ENCODE measurements at regions not wholly inside any gene's neighbourhood (a gene's known extent, or its start where the extent isn't known, plus 50 kb on each side); places are given as distances from the start of the nearest gene placed in this dataset.

DNA sequence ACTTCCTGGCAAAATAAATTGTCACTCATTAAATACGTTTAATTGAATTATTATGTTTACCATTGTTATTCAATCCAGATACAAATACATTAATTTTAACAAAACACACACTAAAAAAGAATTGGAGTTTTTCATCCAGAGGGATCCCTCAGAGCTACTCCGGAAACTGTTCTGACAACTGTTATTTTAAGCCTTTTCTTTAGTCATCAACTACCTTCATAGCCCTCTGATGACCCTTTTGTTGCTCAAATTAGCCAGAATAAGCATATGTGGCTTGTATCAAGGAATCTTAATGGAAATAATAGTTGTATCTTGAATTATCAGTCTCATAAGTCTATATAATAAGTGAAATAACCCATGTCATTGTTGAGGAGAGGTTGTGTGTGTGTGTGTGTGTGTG, 405.4 kb upstream of the FAT3 start:
- Histone ChIP-seq H3K27me3 (ENCODE audit: control insufficient read depth, insufficient read depth, low read length) (no peaks in the 10 kb centered on the region), H3K27ac (ENCODE audit: low read depth, low read length) (no peak overlapping the region), H3K4me3 (ENCODE audit: low read depth, low read length) (no peak overlapping the region), H3K36me3 (ENCODE audit: control insufficient read depth, insufficient read depth, low read length) (no peaks in the 10 kb centered on the region), H3K9me3 (ENCODE audit: control insufficient read depth, insufficient read depth, low read depth, low read length) (no peaks in the 10 kb centered on the region), H3K4me1 (ENCODE audit: control insufficient read depth, insufficient read depth, low read length) (peaks cover 15% of the 10 kb centered on the region), H3K9ac (ENCODE audit: low read length) (no peak overlapping the region)

GRCh38 chr11:91817996-91818395, 406.6 kb upstream of the FAT3 start:
- Histone ChIP-seq H3K9ac (ENCODE audit: low read length) (no peak overlapping the region), H3K4me1 (ENCODE audit: control insufficient read depth, insufficient read depth, low read length) (peaks cover 15% of the 10 kb centered on the region), H3K27me3 (ENCODE audit: control insufficient read depth, insufficient read depth, low read length) (no peaks in the 10 kb centered on the region), H3K36me3 (ENCODE audit: control insufficient read depth, insufficient read depth, low read length) (no peaks in the 10 kb centered on the region), H3K4me3 (ENCODE audit: low read depth, low read length) (no peak overlapping the region), H3K27ac (ENCODE audit: low read depth, low read length) (no peak overlapping the region), H3K9me3 (ENCODE audit: control insufficient read depth, insufficient read depth, low read depth, low read length) (no peaks in the 10 kb centered on the region)

GRCh38 chr11:91813263-91813662, 411.4 kb upstream of the FAT3 start:
- Histone ChIP-seq H3K9ac (ENCODE audit: low read length) (no peak overlapping the region), H3K36me3 (ENCODE audit: control insufficient read depth, insufficient read depth, low read length) (no peaks in the 10 kb centered on the region), H3K4me3 (ENCODE audit: low read depth, low read length) (no peak overlapping the region), H3K27me3 (ENCODE audit: control insufficient read depth, insufficient read depth, low read length) (no peaks in the 10 kb centered on the region), H3K9me3 (ENCODE audit: control insufficient read depth, insufficient read depth, low read depth, low read length) (no peaks in the 10 kb centered on the region), H3K4me1 (ENCODE audit: control insufficient read depth, insufficient read depth, low read length) (no peaks in the 10 kb centered on the region), H3K27ac (ENCODE audit: low read depth, low read length) (no peak overlapping the region)

DNA sequence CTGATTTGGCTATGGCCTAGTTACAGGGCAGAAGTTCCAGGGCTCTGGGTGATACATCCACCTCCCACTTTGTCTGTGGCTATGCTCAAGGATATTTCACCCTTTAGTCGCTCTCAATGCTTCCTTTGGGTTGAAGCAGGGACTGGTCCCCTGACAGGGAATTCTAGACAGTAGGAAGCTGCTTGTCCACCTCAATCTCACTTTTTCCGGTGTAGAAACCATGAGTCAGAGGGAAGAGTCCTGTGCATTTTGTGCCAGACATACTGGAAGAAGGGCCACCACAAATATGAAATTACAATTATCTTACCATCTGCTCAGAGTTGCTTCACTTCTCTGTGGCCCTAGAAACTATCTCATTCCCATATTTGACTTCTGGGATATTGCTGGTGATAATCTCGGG, 413.7 kb upstream of the FAT3 start:
- no peaks in the 10 kb centered on the region for H3K36me3 ChIP-seq (ENCODE audit: control insufficient read depth, insufficient read depth, low read length)
- H3K4me1 ChIP-seq (ENCODE audit: control insufficient read depth, insufficient read depth, low read length) = no peaks in the 10 kb centered on the region
- no peaks in the 10 kb centered on the region for H3K9me3 ChIP-seq (ENCODE audit: control insufficient read depth, insufficient read depth, low read depth, low read length)
- H3K27me3 ChIP-seq (ENCODE audit: control insufficient read depth, insufficient read depth, low read length) = no peaks in the 10 kb centered on the region
- H3K27ac ChIP-seq (ENCODE audit: low read depth, low read length) = no peak overlapping the region
- no peak overlapping the region for H3K9ac ChIP-seq (ENCODE audit: low read length)
- H3K4me3 ChIP-seq (ENCODE audit: low read depth, low read length) = no peak overlapping the region

- no peak overlapping the region for H3K4me3 ChIP-seq (ENCODE audit: low read depth, low read length)
- no peaks in the 10 kb centered on the region for H3K36me3 ChIP-seq (ENCODE audit: control insufficient read depth, insufficient read depth, low read length)
- H3K9me3 ChIP-seq (ENCODE audit: control insufficient read depth, insufficient read depth, low read depth, low read length) = no peaks in the 10 kb centered on the region
- H3K27ac ChIP-seq (ENCODE audit: low read depth, low read length) = no peak overlapping the region
- peaks cover 14% of the 10 kb centered on the region for H3K4me1 ChIP-seq (ENCODE audit: control insufficient read depth, insufficient read depth, low read length)
- no peak overlapping the region for H3K9ac ChIP-seq (ENCODE audit: low read length)
- no peaks in the 10 kb centered on the region for H3K27me3 ChIP-seq (ENCODE audit: control insufficient read depth, insufficient read depth, low read length)
Measured at GRCh38 chr11:91805293-91805692, 419.3 kb upstream of the FAT3 start.

GRCh38 chr11:91804042-91804441, 420.6 kb upstream of the FAT3 start:
- Histone ChIP-seq H3K4me3 (ENCODE audit: low read depth, low read length) (no peak overlapping the region), H3K9ac (ENCODE audit: low read length) (no peak overlapping the region), H3K4me1 (ENCODE audit: control insufficient read depth, insufficient read depth, low read length) (peaks cover 14% of the 10 kb centered on the region), H3K9me3 (ENCODE audit: control insufficient read depth, insufficient read depth, low read depth, low read length) (no peaks in the 10 kb centered on the region), H3K27ac (ENCODE audit: low read depth, low read length) (no peak overlapping the region), H3K36me3 (ENCODE audit: control insufficient read depth, insufficient read depth, low read length) (no peaks in the 10 kb centered on the region), H3K27me3 (ENCODE audit: control insufficient read depth, insufficient read depth, low read length) (no peaks in the 10 kb centered on the region)

DNA sequence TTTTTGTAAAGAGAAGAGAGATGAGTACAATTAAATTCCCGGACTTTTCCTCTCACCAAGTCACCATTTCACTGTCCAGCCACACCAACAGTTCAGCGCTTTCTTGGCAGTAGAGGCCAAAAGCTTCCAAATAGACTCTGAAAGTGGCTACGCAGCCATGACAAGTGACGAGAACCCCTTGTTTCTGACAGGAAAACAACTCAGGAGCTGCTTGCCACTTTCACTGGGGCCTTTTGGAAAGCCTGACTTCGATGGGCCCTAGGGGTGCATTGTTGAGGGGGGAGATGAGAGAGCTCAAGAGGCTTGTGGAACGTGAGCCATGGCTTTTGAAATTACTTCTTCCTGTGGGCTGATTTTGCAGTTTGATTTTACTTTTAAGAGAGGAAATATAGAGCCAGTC, 422.1 kb upstream of the FAT3 start:
- no peak overlapping the region for H3K9ac ChIP-seq (ENCODE audit: low read length)
- H3K27me3 ChIP-seq (ENCODE audit: control insufficient read depth, insufficient read depth, low read length) = no peaks in the 10 kb centered on the region
- no peaks in the 10 kb centered on the region for H3K36me3 ChIP-seq (ENCODE audit: control insufficient read depth, insufficient read depth, low read length)
- H3K27ac ChIP-seq (ENCODE audit: low read depth, low read length) = no peak overlapping the region
- H3K4me1 ChIP-seq (ENCODE audit: control insufficient read depth, insufficient read depth, low read length) = peaks cover 14% of the 10 kb centered on the region
- H3K4me3 ChIP-seq (ENCODE audit: low read depth, low read length) = no peak overlapping the region
- H3K9me3 ChIP-seq (ENCODE audit: control insufficient read depth, insufficient read depth, low read depth, low read length) = no peaks in the 10 kb centered on the region

- Histone ChIP-seq H3K4me3 (ENCODE audit: low read depth, low read length) (no peak overlapping the region), H3K9me3 (ENCODE audit: control insufficient read depth, insufficient read depth, low read depth, low read length) (no peaks in the 10 kb centered on the region), H3K9ac (ENCODE audit: low read length) (no peak overlapping the region), H3K27me3 (ENCODE audit: control insufficient read depth, insufficient read depth, low read length) (no peaks in the 10 kb centered on the region), H3K36me3 (ENCODE audit: control insufficient read depth, insufficient read depth, low read length) (no peaks in the 10 kb centered on the region), H3K27ac (ENCODE audit: low read depth, low read length) (no peak overlapping the region), H3K4me1 (ENCODE audit: control insufficient read depth, insufficient read depth, low read length) (peaks cover 14% of the 10 kb centered on the region)
Measured at GRCh38 chr11:91800208-91800914, 424.3 kb upstream of the FAT3 start.

DNA sequence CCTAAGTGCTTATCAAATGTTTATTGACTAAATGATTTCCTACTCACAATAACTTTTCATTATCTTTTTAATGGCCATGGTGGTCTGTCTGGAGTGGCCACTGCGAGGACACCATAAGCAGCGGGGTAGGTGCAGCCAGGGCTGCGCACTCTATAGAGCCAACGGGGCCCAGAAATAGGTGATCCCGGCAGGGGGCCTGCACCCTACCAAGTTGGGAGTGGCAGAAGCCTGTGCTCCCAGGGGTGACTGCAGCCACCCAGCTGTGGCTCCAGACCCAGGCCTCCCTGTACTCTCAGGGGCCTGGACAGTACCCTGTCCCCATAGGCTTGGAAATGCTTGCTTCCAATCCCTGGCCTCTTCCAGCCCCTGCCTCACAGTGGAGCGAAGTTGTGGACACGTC, 426.4 kb upstream of the FAT3 start:
- no peaks in the 10 kb centered on the region for H3K27me3 ChIP-seq (ENCODE audit: control insufficient read depth, insufficient read depth, low read length)
- H3K4me3 ChIP-seq (ENCODE audit: low read depth, low read length) = no peak overlapping the region
- H3K4me1 ChIP-seq (ENCODE audit: control insufficient read depth, insufficient read depth, low read length) = peaks cover 4% of the 10 kb centered on the region
- no peaks in the 10 kb centered on the region for H3K36me3 ChIP-seq (ENCODE audit: control insufficient read depth, insufficient read depth, low read length)
- no peak overlapping the region for H3K9ac ChIP-seq (ENCODE audit: low read length)
- H3K27ac ChIP-seq (ENCODE audit: low read depth, low read length) = no peak overlapping the region
- H3K9me3 ChIP-seq (ENCODE audit: control insufficient read depth, insufficient read depth, low read depth, low read length) = no peaks in the 10 kb centered on the region

- no peaks in the 10 kb centered on the region for H3K36me3 ChIP-seq (ENCODE audit: control insufficient read depth, insufficient read depth, low read length)
- no peak overlapping the region for H3K27ac ChIP-seq (ENCODE audit: low read depth, low read length)
- peaks cover 2% of the 10 kb centered on the region; the same call in 1 of the 2 replicates for H3K4me1 ChIP-seq (ENCODE audit: control insufficient read depth, insufficient read depth, low read length)
- H3K4me3 ChIP-seq (ENCODE audit: low read depth, low read length) = no peak overlapping the region
- H3K9me3 ChIP-seq (ENCODE audit: control insufficient read depth, insufficient read depth, low read depth, low read length) = no peaks in the 10 kb centered on the region
- H3K9ac ChIP-seq (ENCODE audit: low read length) = no peak overlapping the region
- H3K27me3 ChIP-seq (ENCODE audit: control insufficient read depth, insufficient read depth, low read length) = no peaks in the 10 kb centered on the region
Measured at GRCh38 chr11:91796999-91797398, 427.6 kb upstream of the FAT3 start.

DNA sequence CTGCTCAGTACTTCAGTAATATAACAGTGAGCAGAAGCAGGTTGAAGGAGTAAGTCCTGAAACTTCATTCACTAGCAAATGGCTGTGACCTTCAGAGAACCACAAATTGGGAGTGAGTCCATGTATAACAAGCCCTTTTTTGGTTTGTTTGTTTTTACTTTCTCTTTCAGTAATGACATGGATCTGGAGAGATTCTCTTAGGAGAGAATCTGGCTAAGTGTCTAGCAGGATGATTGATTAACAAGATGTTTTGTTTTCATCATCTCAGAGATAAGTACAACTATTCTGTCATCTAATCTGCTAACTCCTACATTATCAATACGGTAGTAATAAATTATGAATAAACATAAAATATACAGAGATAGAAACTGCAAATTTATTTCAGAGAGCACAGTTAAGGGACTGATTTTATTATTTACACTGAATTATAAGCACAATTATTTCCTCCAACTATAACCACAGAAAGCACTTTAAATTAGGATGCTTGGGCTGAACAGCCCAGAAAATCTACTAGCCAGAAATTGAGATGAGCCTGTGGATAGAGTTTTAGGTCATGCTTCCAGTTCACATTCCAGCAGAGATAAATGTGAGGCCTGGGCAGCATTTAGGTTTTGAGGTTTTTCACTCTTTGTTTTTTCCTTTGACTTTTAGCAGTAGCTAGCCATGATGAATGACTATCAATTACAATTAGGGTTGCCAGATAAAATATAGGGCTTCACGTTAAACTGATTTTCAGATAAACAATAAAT, 429.3 kb upstream of the FAT3 start:
- Histone ChIP-seq H3K36me3 (ENCODE audit: control insufficient read depth, insufficient read depth, low read length) (no peaks in the 10 kb centered on the region), H3K27me3 (ENCODE audit: control insufficient read depth, insufficient read depth, low read length) (no peaks in the 10 kb centered on the region), H3K27ac (ENCODE audit: low read depth, low read length) (no peak overlapping the region), H3K4me1 (ENCODE audit: control insufficient read depth, insufficient read depth, low read length) (peaks cover 2% of the 10 kb centered on the region; the same call in 1 of the 2 replicates), H3K9ac (ENCODE audit: low read length) (no peak overlapping the region), H3K9me3 (ENCODE audit: control insufficient read depth, insufficient read depth, low read depth, low read length) (no peaks in the 10 kb centered on the region), H3K4me3 (ENCODE audit: low read depth, low read length) (no peak overlapping the region)
